IPS-NIHi7 (cell line): ENCODE measurements at regions not wholly inside any gene's neighbourhood (a gene's known extent, or its start where the extent isn't known, plus 50 kb on each side); places are given as distances from the start of the nearest gene placed in this dataset.
A peak's percentile ranks its signal among the peaks of the same experiment; 100 is the strongest.

Experiments
- DNase-seq: peaks from one replicate; pipeline ENCODE4 v3.0.0; 2012; ENCODE audit warnings: mixed read lengths; ENCODE audit errors: extremely low spot score

DNA sequence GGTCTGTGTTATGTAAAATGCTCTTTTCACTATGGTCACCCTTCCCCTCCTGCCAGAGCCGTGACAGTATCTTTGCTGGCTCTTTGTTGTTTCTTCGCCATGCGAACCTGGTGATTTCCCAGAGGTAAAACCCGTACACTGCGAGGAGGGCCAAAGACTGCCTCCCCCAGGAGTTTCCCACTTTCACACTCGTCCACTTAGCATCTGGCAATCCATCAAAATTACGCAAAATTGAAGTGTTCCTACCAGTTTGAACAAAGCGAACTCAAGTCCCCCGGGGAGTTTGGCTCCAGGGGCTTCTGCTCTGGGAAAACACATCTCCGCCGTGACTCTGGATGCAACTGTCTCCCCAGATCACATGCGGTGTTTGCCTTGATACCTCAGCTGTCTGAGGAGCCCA lies 239.9 kb downstream of the FAM43A start:
- DNase-seq = peak; percentile 19

- no peak for DNase-seq
Observed at GRCh38 chr3:194928227-194928626, 242.5 kb downstream of the FAM43A start.

DNA sequence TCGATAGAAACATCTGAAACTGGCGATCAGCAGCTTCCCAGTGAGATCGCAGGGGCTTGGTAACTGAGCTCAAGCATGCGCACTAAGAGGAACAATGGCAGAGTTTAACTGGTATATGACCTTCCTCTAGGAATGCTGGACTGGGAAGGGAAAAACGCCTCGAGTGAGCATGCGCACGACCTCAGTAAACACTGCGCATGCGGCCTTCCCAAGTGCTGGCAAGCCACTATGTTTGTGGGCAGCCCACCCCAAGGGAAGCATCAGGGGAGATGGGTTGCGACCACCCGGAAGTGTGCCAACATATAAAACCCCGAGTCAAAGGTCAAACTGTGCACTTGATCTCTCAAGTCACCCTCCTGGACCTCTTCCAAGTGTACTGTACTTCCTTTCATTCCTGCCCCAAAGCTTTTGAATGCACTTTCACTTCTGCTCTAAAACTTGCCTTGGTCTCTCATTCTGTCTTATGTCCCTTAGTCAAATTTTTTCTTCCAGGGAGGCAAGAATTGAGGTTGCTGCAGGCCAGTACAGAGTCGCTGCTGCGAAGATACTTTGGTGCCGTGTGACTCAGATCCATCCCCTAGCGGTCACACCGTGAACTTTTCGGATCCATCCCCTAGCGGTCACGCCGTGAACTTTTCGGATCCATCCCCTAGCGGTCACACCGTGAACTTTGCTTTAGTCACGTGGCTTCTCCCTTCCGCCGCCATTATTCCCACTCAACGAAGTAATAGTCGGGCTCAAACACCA lies 243.3 kb downstream of the FAM43A start:
- DNase-seq = peak; percentile 66

DNA sequence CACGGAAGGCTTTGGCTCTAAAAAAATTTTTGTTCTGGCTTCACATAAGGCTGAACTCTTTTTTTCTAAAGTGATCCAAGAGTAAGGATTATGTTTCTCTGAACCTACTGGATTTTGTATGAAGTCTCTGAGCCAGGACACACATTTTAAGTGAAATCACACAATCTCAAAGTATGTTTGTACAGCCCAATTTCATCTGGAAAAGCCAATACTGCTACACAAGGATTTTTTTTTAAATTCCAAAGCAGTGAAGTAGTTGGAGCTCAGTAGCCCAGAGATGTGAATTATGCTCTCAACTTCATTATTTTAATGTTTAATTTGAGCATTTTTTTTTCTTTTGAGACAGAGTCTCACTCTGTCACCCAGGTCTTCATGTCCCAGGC lies 243.9 kb downstream of the FAM43A start:
- DNase-seq = no peak

- DNase-seq = no peak
Observed at GRCh38 chr3:194930377-194931204, 244.9 kb downstream of the FAM43A start.

DNA sequence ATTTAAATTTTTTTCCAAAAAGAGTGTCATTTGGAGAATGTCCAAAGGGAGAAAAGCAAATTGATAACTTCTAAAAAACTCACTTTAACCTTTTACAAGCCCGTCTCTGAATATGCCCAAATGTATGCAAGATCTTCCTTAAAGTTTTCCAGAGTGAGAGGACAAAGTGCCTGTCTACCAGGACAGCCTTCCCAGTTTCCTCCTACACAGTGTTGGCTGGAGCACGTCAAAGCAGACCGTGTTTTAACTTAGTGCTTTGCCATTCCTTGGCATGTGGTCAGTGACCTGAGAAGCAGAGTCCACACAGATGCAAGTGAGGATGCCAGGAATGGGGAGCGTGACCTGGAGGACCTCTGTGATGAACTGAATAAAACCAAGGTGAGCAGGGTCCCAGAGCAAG lies 245.7 kb downstream of the FAM43A start:
- DNase-seq = no peak

- no peak for DNase-seq
Observed at GRCh38 chr3:194931865-194932264, 246.2 kb downstream of the FAM43A start.

- no peak for DNase-seq
Observed at GRCh38 chr3:194933465-194933864, 247.8 kb downstream of the FAM43A start.

GRCh38 chr3:194935061-194935460 lies 249.4 kb downstream of the FAM43A start:
- no peak for DNase-seq

DNA sequence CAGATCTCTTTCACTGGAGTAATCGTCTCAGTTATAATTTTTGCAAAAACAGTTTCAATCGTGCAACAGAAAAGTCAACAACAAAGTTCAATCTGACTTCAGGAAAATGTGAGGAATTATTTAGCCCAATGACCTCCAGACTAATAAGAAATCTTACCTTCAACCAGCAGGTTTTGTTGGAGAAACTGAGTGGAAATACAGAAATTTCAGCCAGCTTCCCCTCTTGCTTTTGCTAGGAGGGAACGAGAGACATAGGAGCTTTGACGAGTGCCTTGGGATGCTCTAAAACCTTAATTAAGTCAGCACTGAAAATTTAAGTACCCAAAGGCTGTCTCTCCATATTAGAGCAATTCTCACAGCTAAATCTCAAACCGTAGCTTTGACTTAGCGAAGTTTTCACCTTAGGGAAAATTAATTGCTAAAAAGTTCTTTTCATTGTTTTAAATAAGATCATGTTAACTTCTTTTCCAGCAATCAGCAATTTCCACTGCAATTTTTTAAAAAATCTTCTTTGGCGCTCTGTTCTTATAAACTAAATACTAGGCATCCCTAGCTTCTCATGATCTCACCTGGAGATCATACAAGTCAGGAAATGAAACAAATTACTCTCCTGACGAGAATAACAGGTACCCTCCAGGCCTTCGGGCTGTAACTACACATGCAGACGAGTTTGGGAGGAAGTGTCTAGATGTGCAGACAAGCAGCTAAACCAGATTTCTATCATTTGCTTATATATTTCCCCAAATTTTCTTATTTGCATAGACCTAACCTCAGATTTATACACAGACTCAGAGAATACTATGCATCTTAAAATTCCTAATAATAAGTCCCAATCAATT lies 250.2 kb downstream of the FAM43A start:
- no peak for DNase-seq

- no peak for DNase-seq
Observed at GRCh38 chr3:194936659-194937058, 251.0 kb downstream of the FAM43A start.

DNA sequence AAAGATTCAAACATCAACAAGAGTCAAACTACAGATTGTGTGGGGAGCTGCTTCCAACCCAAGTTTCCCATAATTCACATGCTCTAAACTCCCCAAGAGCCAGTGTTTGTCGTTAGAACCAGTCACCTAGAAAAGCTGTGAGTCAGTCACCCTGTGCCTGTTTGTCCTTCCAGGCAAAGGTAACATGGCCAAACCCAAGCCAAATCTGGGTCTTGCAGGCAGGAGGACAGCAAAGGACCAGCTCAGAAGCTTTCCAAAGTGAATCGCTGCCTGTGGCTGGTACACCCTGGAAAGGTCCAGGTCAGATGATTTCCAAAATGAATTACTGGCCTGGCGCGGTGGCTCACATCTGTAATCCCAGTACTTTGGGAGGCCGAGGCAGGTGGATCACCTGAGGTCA lies 251.5 kb downstream of the FAM43A start:
- DNase-seq = no peak

GRCh38 chr3:194937882-194938321 lies 252.2 kb downstream of the FAM43A start:
- DNase-seq = no peak

GRCh38 chr3:194938845-194939531 lies 253.3 kb downstream of the FAM43A start:
- DNase-seq = no peak

DNA sequence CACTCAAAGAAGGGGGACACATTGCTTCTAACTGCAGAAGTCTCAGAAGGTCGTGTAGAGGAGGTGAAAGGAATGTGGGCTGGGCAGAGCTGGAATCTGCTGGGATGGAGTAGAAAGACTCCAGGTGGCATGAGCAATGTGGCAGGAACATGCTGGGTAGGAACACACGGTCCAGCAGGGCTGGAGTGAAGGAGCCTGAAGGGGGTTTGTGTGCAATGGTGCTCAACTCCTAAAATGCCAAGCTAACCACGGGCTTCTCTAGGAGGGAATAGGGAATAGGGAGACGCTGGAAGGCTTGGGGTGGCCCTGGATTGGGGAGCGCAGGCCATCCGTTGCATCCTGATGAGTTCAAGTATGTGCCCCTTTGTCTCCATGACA lies 253.8 kb downstream of the FAM43A start:
- no peak for DNase-seq

- DNase-seq = no peak
Observed at GRCh38 chr3:194939949-194940770, 254.5 kb downstream of the FAM43A start.

DNA sequence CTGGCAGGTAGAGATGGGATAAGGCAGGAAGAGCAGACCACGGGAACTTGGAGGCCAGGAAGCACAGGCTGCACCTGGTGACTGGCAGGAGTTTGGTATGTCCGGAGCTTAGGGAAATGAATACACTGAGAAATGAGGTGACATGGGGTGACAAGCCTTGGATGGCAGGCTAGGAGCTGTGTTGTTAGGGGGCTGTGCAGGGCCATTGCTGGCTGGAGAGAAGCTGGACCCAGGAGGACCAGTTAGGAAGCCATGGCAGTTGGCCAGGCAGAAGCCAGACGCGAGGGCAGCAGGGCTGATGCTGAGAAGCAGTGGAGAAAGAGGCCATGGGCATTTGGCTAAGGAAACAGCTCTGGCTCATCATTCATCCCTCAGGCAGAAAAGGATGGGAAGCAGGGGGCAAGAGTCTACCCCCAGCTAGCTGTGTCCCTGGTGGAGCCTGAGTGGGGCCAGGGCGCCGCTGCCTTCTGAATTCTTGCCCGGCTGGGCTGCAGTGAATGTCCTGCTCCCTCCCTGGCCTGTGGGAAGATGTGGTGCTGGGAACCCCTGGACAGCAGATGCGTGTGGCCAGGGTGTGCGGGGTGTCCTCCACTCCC lies 255.8 kb downstream of the FAM43A start:
- no peak for DNase-seq

DNA sequence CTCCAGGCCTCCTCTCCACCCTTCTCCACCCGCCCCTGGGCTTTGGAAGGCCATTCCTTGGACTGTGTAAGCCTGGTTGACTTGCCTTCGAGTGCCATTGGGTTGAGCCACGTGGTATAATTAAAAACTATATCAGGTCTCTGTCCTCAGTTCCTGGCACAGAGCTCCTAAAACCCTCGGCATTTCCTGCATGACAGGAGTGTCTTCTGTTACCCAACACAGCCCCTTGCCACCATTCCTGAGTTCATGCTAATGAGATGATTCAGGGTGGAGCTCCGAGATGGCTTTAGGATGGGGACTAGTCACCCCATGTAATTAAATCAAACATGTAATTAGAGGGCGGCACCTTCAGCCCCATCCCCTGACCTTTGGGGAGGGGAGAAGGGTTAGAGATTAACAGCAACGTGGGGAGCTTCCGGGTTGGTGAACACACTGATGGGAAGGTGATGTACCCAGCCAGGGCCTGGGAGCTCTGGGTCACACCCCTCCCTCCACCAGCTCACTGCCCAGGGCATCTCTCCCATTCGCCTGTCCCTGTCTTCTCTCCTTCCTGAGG lies 256.4 kb downstream of the FAM43A start:
- DNase-seq = no peak

GRCh38 chr3:194944526-194944925 lies 258.8 kb downstream of the FAM43A start:
- no peak for DNase-seq

DNA sequence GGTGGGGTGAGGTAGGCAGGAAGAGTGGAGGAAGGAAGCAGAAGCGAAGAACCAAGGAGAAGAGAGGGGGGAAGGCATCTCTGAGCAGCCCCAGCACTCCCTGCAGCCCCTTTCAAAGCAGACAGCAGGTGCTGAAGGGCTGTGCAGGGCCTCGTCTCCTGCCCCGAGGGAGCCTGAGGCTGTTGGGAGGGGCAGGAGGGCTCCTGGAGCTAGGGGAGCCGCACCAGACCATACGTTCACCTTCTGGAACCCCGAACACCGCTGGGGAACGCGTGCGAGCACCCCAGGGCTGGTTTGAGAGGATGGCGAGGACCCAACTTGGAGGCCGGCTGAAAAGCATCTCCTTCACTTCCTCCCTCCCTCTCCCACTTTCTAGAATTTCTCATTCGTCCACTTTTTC lies 259.8 kb downstream of the FAM43A start:
- no peak for DNase-seq
